ENCODE measurements at regions not wholly inside any gene's neighbourhood (a gene's known extent, or its start where the extent isn't known, plus 50 kb on each side); places are given as distances from the start of the nearest gene placed in this dataset.

DNA sequence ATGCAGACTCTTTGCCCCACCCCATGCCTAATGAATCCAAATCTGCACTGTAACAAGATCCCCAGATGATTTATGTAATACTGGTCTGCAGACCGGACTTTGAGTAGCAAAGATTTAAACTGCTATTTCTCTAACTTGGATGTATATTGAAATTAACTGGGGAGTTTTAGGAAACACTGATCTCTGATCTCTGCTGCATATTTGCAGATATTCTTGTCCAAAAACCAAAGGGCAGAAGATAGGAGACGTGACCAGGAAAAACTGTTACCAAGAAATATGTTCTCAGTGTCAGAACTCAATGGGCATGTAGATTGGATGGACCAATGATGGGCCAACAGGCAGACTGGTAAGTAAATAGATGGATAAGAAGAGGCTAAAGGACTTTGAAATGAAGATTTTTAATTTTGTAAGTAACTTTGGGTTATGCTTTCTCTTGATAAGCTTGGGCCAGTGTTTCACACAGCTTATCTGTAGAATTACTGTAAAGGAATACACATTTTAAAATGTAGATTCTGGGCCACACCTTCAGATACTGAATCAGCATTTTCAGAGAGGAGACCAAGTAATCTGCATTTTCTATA, 64.5 kb upstream of the TP63 start:
- dilution Hi-C loops (cut with HindIII; ENCODE audit: low sequenced_read_pairs, unreplicated experiment) = no loop called here
- Histone ChIP-seq H3K4me1 (ENCODE audit: control insufficient read depth, insufficient read depth, low read length) (peaks cover 2% of the 10 kb centered on the region; the same call in 1 of the 2 replicates), H3K27ac (ENCODE audit: insufficient read depth, low read length) (no peak overlapping the region), H3K4me3 (ENCODE audit: insufficient read depth, low read depth, low read length) (no peak overlapping the region), H3K14ac (replicated peaks; ENCODE audit: low read depth, low read length) (no peak overlapping the region), H3K79me1 (ENCODE audit: low read depth in 1 of 2, low read length in 2 of 2) (no peaks in the 10 kb centered on the region), H3K56ac (ENCODE audit: extremely low read depth, insufficient read depth, low read length) (no peak overlapping the region), H3K9me3 (ENCODE audit: control insufficient read depth, insufficient read depth, low read length) (no peaks in the 10 kb centered on the region), H3K9ac (ENCODE audit: low read depth, low read length) (no peak overlapping the region), H2BK20ac (ENCODE audit: low read depth, low read length) (no peak overlapping the region), H3K9me1 (ENCODE audit: insufficient read depth, low read length) (no peaks in the 10 kb centered on the region), H2BK120ac (ENCODE audit: low read depth, low read length) (no peak overlapping the region), H4K20me1 (ENCODE audit: insufficient read depth, low read length) (no peaks in the 10 kb centered on the region), H3K36me3 (ENCODE audit: control insufficient read depth, insufficient read depth, low read length) (no peaks in the 10 kb centered on the region), H2BK5ac (ENCODE audit: low read depth, low read length, poor library complexity, severe bottlenecking) (no peak overlapping the region), H4K5ac (ENCODE audit: low read depth, low read length) (no peak overlapping the region), H2BK15ac (ENCODE audit: low read depth, low read length) (no peak overlapping the region), H4K8ac (ENCODE audit: low read depth in 2 of 2, low read length in 2 of 2) (no peak overlapping the region), H3K27me3 (ENCODE audit: control insufficient read depth, insufficient read depth, low read length) (no peaks in the 10 kb centered on the region), H2AK5ac (ENCODE audit: low read depth, low read length) (no peak overlapping the region), H3K4ac (ENCODE audit: low read depth, low read length) (no peak overlapping the region), H3K4me2 (ENCODE audit: low read depth, low read length) (no peak overlapping the region), H2AK9ac (replicated peaks; ENCODE audit: low read depth, low read length, poor library complexity) (no peak overlapping the region), H4K91ac (ENCODE audit: insufficient read depth, low read depth, low read length) (no peak overlapping the region), H3K18ac (ENCODE audit: low read depth, low read length) (no peak overlapping the region), H2AFZ (replicated peaks; ENCODE audit: low read length, poor library complexity) (no peak overlapping the region), H3K23ac (ENCODE audit: low read depth, low read length) (no peak overlapping the region)
- ATAC-seq (ENCODE audit: low read depth) = no peak
- CTCF ChIA-PET = no interaction called here
- DNase-seq = no peak
- TF ChIP-seq BHLHE40 (IDR thresholded peaks at IDR 0.05; ENCODE audit: low read depth, low read length) = no peak
- TF ChIP-seq MAFK (IDR thresholded peaks at IDR 0.05; ENCODE audit: low read depth, low read length) = no peak
- no peak for TF ChIP-seq CEBPB (IDR thresholded peaks at IDR 0.05; ENCODE audit: low read depth, low read length)
- TF ChIP-seq CTCF (conservative IDR thresholded peaks at IDR 0.05; ENCODE audit: low read depth, low read length) = no peak
- no peak for TF ChIP-seq MAZ (IDR thresholded peaks at IDR 0.05; ENCODE audit: borderline replicate concordance, low read depth, low read length)
- no peak for TF ChIP-seq SMC3 (IDR thresholded peaks at IDR 0.05; ENCODE audit: low read depth, low read length)
- no peak for TF ChIP-seq RAD21 (IDR thresholded peaks at IDR 0.05; ENCODE audit: low read length)
- no peak for TF ChIP-seq MXI1 (IDR thresholded peaks at IDR 0.05; ENCODE audit: borderline replicate concordance, low read depth, low read length)
- TF ChIP-seq, protein P1, sequence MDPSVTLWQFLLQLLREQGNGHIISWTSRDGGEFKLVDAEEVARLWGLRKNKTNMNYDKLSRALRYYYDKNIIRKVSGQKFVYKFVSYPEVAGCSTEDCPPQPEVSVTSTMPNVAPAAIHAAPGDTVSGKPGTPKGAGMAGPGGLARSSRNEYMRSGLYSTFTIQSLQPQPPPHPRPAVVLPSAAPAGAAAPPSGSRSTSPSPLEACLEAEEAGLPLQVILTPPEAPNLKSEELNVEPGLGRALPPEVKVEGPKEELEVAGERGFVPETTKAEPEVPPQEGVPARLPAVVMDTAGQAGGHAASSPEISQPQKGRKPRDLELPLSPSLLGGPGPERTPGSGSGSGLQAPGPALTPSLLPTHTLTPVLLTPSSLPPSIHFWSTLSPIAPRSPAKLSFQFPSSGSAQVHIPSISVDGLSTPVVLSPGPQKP (IDR thresholded peaks at IDR 0.05; ENCODE audit: borderline replicate concordance, low read depth, low read length) = no peak
- no peak for TF ChIP-seq FOS (IDR thresholded peaks at IDR 0.05; ENCODE audit: low read depth, low read length)
- in situ Hi-C loops (cut with MboI; ENCODE audit: low sequenced_read_pairs) = no loop called here
- intact Hi-C loops (cut with micrococcal nuclease) = no loop called here
- POLR2A ChIA-PET (ENCODE audit: unreplicated experiment) = no interaction called here
- WGBS, 2 experiments (ENCODE audit: extremely low coverage in 2 of 2, insufficient read length in 1 of 2) = 50% methylated on average over 1 of the region's 2 CpGs; no CpG with 5 or more reads in 1 of the 2 experiments
- no TSS peak for BruUV-seq (replicated peaks)
